Superior temporal gyrus (tissue), 1 donor: ENCODE measurements at regions not wholly inside any gene's neighbourhood (a gene's known extent, or its start where the extent isn't known, plus 50 kb on each side); places are given as distances from the start of the nearest gene placed in this dataset.

ENCODE experiments used
- DNase-seq: peaks from one replicate; pipeline ENCODE4 v3.0.0-alpha.2; 2016; ENCODE audit errors: extremely low spot score

GRCh38 chr18:77984833-77985232, 735.2 kb downstream of the GALR1 start:
- no peak for DNase-seq

- no peak for DNase-seq
These were observed 736.1 kb downstream of the GALR1 start for GRCh38 chr18:77985526-77986281.

GRCh38 chr18:77990131-77990530, 740.5 kb downstream of the GALR1 start:
- DNase-seq = no peak

GRCh38 chr18:77990901-77991300, 741.3 kb downstream of the GALR1 start:
- DNase-seq = no peak

GRCh38 chr18:77992057-77992456, 742.4 kb downstream of the GALR1 start:
- no peak for DNase-seq

GRCh38 chr18:77993188-77993981, 743.7 kb downstream of the GALR1 start:
- DNase-seq = no peak

- DNase-seq = no peak
These were observed 745.9 kb downstream of the GALR1 start for GRCh38 chr18:77995593-77995992.

GRCh38 chr18:77996737-77997136, 747.1 kb downstream of the GALR1 start:
- DNase-seq = no peak

- no peak for DNase-seq
These were observed 752.2 kb downstream of the GALR1 start for GRCh38 chr18:78001811-78002210.

GRCh38 chr18:78006006-78006773, 756.5 kb downstream of the GALR1 start:
- no peak for DNase-seq

- no peak for DNase-seq
These were observed 757.2 kb downstream of the GALR1 start for GRCh38 chr18:78006774-78007260.

- DNase-seq = no peak
These were observed 760.7 kb downstream of the GALR1 start for GRCh38 chr18:78010363-78010762.

- DNase-seq = no peak
These were observed 768.2 kb downstream of the GALR1 start for GRCh38 chr18:78017869-78018268.

GRCh38 chr18:78021196-78021595, 771.5 kb downstream of the GALR1 start:
- DNase-seq = no peak

GRCh38 chr18:78031589-78031988, 781.9 kb downstream of the GALR1 start:
- no peak for DNase-seq

GRCh38 chr18:78031991-78032390, 782.3 kb downstream of the GALR1 start:
- DNase-seq = no peak

GRCh38 chr18:78032574-78032973, 782.9 kb downstream of the GALR1 start:
- no peak for DNase-seq

- DNase-seq = no peak
These were observed 785.1 kb downstream of the GALR1 start for GRCh38 chr18:78034755-78035154.

- DNase-seq = no peak
These were observed 791.6 kb downstream of the GALR1 start for GRCh38 chr18:78041218-78041617.

GRCh38 chr18:78046631-78047030, 797.0 kb downstream of the GALR1 start:
- DNase-seq = no peak

- DNase-seq = no peak
These were observed 799.6 kb downstream of the GALR1 start for GRCh38 chr18:78049281-78049680.

GRCh38 chr18:78054801-78055200, 805.2 kb downstream of the GALR1 start:
- no peak for DNase-seq
